ENCODE measurements at regions not wholly inside any gene's neighbourhood (a gene's known extent, or its start where the extent isn't known, plus 50 kb on each side); places are given as distances from the start of the nearest gene placed in this dataset.

GRCh38 chr2:217691516-217691915 lies 311.3 kb downstream of the TNS1 start:
- no peak for DNase-seq (ENCODE audit: low read depth in 2 of 2, low spot score in 1 of 2)

- DNase-seq (ENCODE audit: low read depth in 2 of 2, low spot score in 1 of 2): no peak
These were observed 313.7 kb downstream of the TNS1 start for GRCh38 chr2:217689053-217689452.

- no peak for DNase-seq (ENCODE audit: low read depth in 2 of 2, low spot score in 1 of 2)
These were observed 314.3 kb downstream of the TNS1 start for GRCh38 chr2:217688494-217688893.

- no peak for DNase-seq (ENCODE audit: low read depth in 2 of 2, low spot score in 1 of 2)
These were observed 315.0 kb downstream of the TNS1 start for GRCh38 chr2:217687771-217688170.

GRCh38 chr2:217685255-217685605 lies 317.6 kb downstream of the TNS1 start:
- DNase-seq (ENCODE audit: low read depth in 2 of 2, low spot score in 1 of 2): no peak

GRCh38 chr2:217684431-217685254 lies 318.2 kb downstream of the TNS1 start:
- no peak for DNase-seq (ENCODE audit: low read depth in 2 of 2, low spot score in 1 of 2)

GRCh38 chr2:217683106-217683870 lies 319.5 kb downstream of the TNS1 start:
- no peak for DNase-seq (ENCODE audit: low read depth in 2 of 2, low spot score in 1 of 2)

- no peak for DNase-seq (ENCODE audit: low read depth in 2 of 2, low spot score in 1 of 2)
These were observed 321.0 kb downstream of the TNS1 start for GRCh38 chr2:217681791-217682190.

GRCh38 chr2:217680381-217680780 lies 322.4 kb downstream of the TNS1 start:
- no peak for DNase-seq (ENCODE audit: low read depth in 2 of 2, low spot score in 1 of 2)

GRCh38 chr2:217673627-217674026 lies 329.2 kb downstream of the TNS1 start:
- no peak for DNase-seq (ENCODE audit: low read depth in 2 of 2, low spot score in 1 of 2)

- DNase-seq (ENCODE audit: low read depth in 2 of 2, low spot score in 1 of 2): no peak
These were observed 330.3 kb downstream of the TNS1 start for GRCh38 chr2:217672472-217672871.

GRCh38 chr2:217671871-217672270 lies 330.9 kb downstream of the TNS1 start:
- no peak for DNase-seq (ENCODE audit: low read depth in 2 of 2, low spot score in 1 of 2)

- no peak for DNase-seq (ENCODE audit: low read depth in 2 of 2, low spot score in 1 of 2)
These were observed 331.7 kb downstream of the TNS1 start for GRCh38 chr2:217671075-217671474.

- no peak for DNase-seq (ENCODE audit: low read depth in 2 of 2, low spot score in 1 of 2)
These were observed 333.0 kb downstream of the TNS1 start for GRCh38 chr2:217669831-217670230.

- no peak for DNase-seq (ENCODE audit: low read depth in 2 of 2, low spot score in 1 of 2)
These were observed 335.3 kb downstream of the TNS1 start for GRCh38 chr2:217667512-217667911.

- DNase-seq (ENCODE audit: low read depth in 2 of 2, low spot score in 1 of 2): no peak
These were observed 335.8 kb downstream of the TNS1 start for GRCh38 chr2:217667035-217667434.

GRCh38 chr2:217666338-217666737 lies 336.5 kb downstream of the TNS1 start:
- DNase-seq (ENCODE audit: low read depth in 2 of 2, low spot score in 1 of 2): no peak

- no peak for DNase-seq (ENCODE audit: low read depth in 2 of 2, low spot score in 1 of 2)
These were observed 338.0 kb downstream of the TNS1 start for GRCh38 chr2:217664761-217665160.

GRCh38 chr2:217662984-217663602 lies 339.7 kb downstream of the TNS1 start:
- no peak for DNase-seq (ENCODE audit: low read depth in 2 of 2, low spot score in 1 of 2)

- DNase-seq (ENCODE audit: low read depth in 2 of 2, low spot score in 1 of 2): no peak
These were observed 341.4 kb downstream of the TNS1 start for GRCh38 chr2:217661378-217661777.

GRCh38 chr2:217660423-217660822 lies 342.4 kb downstream of the TNS1 start:
- DNase-seq (ENCODE audit: low read depth in 2 of 2, low spot score in 1 of 2): no peak

GRCh38 chr2:217658806-217659205 lies 344.0 kb downstream of the TNS1 start:
- no peak for DNase-seq (ENCODE audit: low read depth in 2 of 2, low spot score in 1 of 2)

All from stimulated activated CD8-positive, alpha-beta memory T cell treated with anti-CD3 and anti-CD28 coated beads, Interleukin-4, amount 100 ng/mL, for 1 hour (primary cell).